ENCODE measurements at regions not wholly inside any gene's neighbourhood (a gene's known extent, or its start where the extent isn't known, plus 50 kb on each side); places are given as distances from the start of the nearest gene placed in this dataset.

- H2AFZ ChIP-seq (ENCODE audit: low read length): no peak overlapping the region
- WGBS, 2 experiments (ENCODE audit: extremely low coverage in 1 of 2, insufficient coverage in 1 of 2, insufficient read length in 1 of 2, insufficient replicate concordance in 2 of 2, low coverage in 1 of 2, low lambda C conversion rate in 2 of 2, missing lambda C conversion rate in 1 of 2): 87% methylated on average over 1 of the region's 1 CpG; no CpG with 5 or more reads in 1 of the 2 experiments
- no peak overlapping the region for H3K4me3 ChIP-seq (ENCODE audit: extremely low read depth in 1 of 4, insufficient read depth in 2 of 4, low read depth in 3 of 4, low read length in 4 of 4)
- DNase-seq (ENCODE audit: low read depth in 1 of 2, low spot score in 2 of 2) (no peak), FAIRE-seq (no peak)
- H3K9me3 ChIP-seq (ENCODE audit: insufficient read depth in 2 of 2, low read depth in 1 of 2, low read length in 1 of 2): no peaks in the 10 kb centered on the region
- no peak overlapping the region for H3K14ac ChIP-seq (ENCODE audit: insufficient read length)
- H2BK15ac ChIP-seq (ENCODE audit: low read length): no peak overlapping the region
- no peaks in the 10 kb centered on the region for H3K79me1 ChIP-seq (ENCODE audit: low read depth, low read length)
- ChIA-PET CTCF (ENCODE audit: partially characterized antibody) (no interaction called here), POLR2A (ENCODE audit: partially characterized antibody) (no interaction called here)
- no peak overlapping the region for H2BK120ac ChIP-seq (replicated peaks; ENCODE audit: low read depth, low read length)
- H3K27ac ChIP-seq (ENCODE audit: low read depth, low read length): no peak overlapping the region
- H4K8ac ChIP-seq (ENCODE audit: extremely low read depth, insufficient read depth, low read length): no peak overlapping the region; the same call in 1 of the 2 replicates
- no peak overlapping the region for H2BK12ac ChIP-seq (ENCODE audit: low read depth, low read length)
- no peak for TF ChIP-seq CBX5 (IDR thresholded peaks at IDR 0.05; ENCODE audit: low read depth, low read length)
- TF ChIP-seq GABPA (IDR thresholded peaks at IDR 0.05; ENCODE audit: borderline replicate concordance, insufficient read depth, low read length): no peak
- TF ChIP-seq EGR1 (IDR thresholded peaks at IDR 0.05; ENCODE audit: borderline replicate concordance, low read depth, low read length): no peak
- no peak for TF ChIP-seq HDAC2 (IDR thresholded peaks at IDR 0.05; ENCODE audit: borderline replicate concordance in 1 of 2, low read depth in 2 of 2, low read length in 2 of 2)
- H4K91ac ChIP-seq (replicated peaks; ENCODE audit: insufficient read length, low read length): no peak overlapping the region
- no peak overlapping the region for H3K56ac ChIP-seq (replicated peaks; ENCODE audit: insufficient read length, low read depth, low read length)
- H3K4me1 ChIP-seq (replicated peaks in 1 of 4; ENCODE audit: control insufficient read depth in 3 of 4, insufficient read depth in 4 of 4, low read length in 3 of 4): no peaks in the 10 kb centered on the region
- no peak overlapping the region for H2BK5ac ChIP-seq (ENCODE audit: low read depth, low read length)
- H3K23me2 ChIP-seq (ENCODE audit: low read depth, low read length): no peaks in the 10 kb centered on the region
- no peaks in the 10 kb centered on the region for H3K27me3 ChIP-seq (replicated peaks in 1 of 4; ENCODE audit: control insufficient read depth in 3 of 4, extremely low read depth in 1 of 4, insufficient read depth in 3 of 4, low read length in 3 of 4)
- no peak overlapping the region for H3K23ac ChIP-seq (ENCODE audit: insufficient read length)
- no peaks in the 10 kb centered on the region for H4K20me1 ChIP-seq (replicated peaks in 1 of 2; ENCODE audit: control insufficient read depth in 1 of 2, insufficient read depth in 2 of 2, low read length in 2 of 2)
- no peak overlapping the region for H2AK5ac ChIP-seq (ENCODE audit: low read depth, low read length)
- no peak overlapping the region for H3K9ac ChIP-seq (replicated peaks in 1 of 4; ENCODE audit: extremely low read depth in 1 of 4, low read depth in 3 of 4, low read length in 3 of 4)
- no peaks in the 10 kb centered on the region for H3K36me3 ChIP-seq (ENCODE audit: control insufficient read depth in 2 of 4, insufficient read depth in 4 of 4, low read length in 3 of 4)
- no peak overlapping the region for H3K18ac ChIP-seq (ENCODE audit: extremely low read depth, low read length)
- no peak overlapping the region for H3K4ac ChIP-seq (replicated peaks; ENCODE audit: insufficient read length, low read depth, low read length)
- H4K5ac ChIP-seq (ENCODE audit: insufficient read length, low read depth, low read length): no peak overlapping the region
- no peak overlapping the region for H3K4me2 ChIP-seq (ENCODE audit: insufficient read depth in 1 of 2, low read depth in 2 of 2, low read length in 2 of 2)
- no peak overlapping the region for H2BK20ac ChIP-seq (ENCODE audit: low read length)
- H3K79me2 ChIP-seq (ENCODE audit: control insufficient read depth in 1 of 2, insufficient read depth in 2 of 2, low read length in 2 of 2): no peaks in the 10 kb centered on the region
Measured at GRCh38 chr3:84573962-84574361, 384.8 kb upstream of the CADM2 start.
